K562 (cell line): ENCODE measurements at regions not wholly inside any gene's neighbourhood (a gene's known extent, or its start where the extent isn't known, plus 50 kb on each side); places are given as distances from the start of the nearest gene placed in this dataset.
A peak's percentile ranks its signal among the peaks of the same experiment; 100 is the strongest.

Experiments used
- ATAC-seq: fragments of 200-7000 bp; cut with Tn5 transposase; 3 replicates; pipeline ENCODE4 v1.9.1; 2020; ENCODE audit warnings: moderate library complexity
- BruUV-seq: library from RNA; stranded (reverse); fragments of 400-500 nt; replicated peaks from 2 replicates; lab custom pipeline; 2021; lab: Mats Ljungman, UMichigan
- CTCF ChIA-PET: fragments of 300-600 bp; formaldehyde crosslinking; extraction: SDS; loops from one replicate; lab custom pipeline; 2021; ENCODE audit warnings: low intra/inter-chr PET ratio; lab: Yijun Ruan, JAX
- POLR2A ChIA-PET: fragments of 300-600, 350-650 bp; sonication (Branson Sonifier 250); formaldehyde crosslinking; extraction: SDS; loops from one replicate; lab custom pipeline; 2021; ENCODE audit warnings: antibody characterized with exemption, inconsistent platforms; lab: Yijun Ruan, JAX
- DNase-seq, 4 experiments: peaks; one replicate each; pipeline versions ENCODE4 v3.0.0 to v3.0.0-alpha.2; 2011 to 2018; ENCODE audit warnings: low spot score in 3 of 4, mixed read lengths in 3 of 4; ENCODE audit errors: extremely low read depth in 1 of 4
- FAIRE-seq: peaks from 2 replicates; lab custom pipeline; 2011; peaks lifted over from hg19 to GRCh38; lab: Jason Lieb, UNC
- H2AFZ ChIP-seq: 2 replicates; pipeline ENCODE4 v1.6.0; 2011; ENCODE audit warnings: low read depth, low read length, control low read depth, inconsistent platforms
- H3K27ac ChIP-seq: fragments of 200-600 bp; 3 replicates; pipeline ENCODE4 v1.8.0; 2011; ENCODE audit warnings: low read depth, mild to moderate bottlenecking, control low read depth, inconsistent platforms, low read length, moderate library complexity, mixed read lengths; ENCODE audit errors: extremely low read depth
- H3K27me3 ChIP-seq, 2 experiments: fragments of 300-600 bp in 1 of 2; 2 replicates in 1 of 2; 3 replicates in 1 of 2; pipeline versions ENCODE4 v1.6.0 to v1.8.0; 2011; ENCODE audit warnings: inconsistent platforms in 2 of 2, low read length in 2 of 2, mild to moderate bottlenecking in 1 of 2, mixed read lengths in 1 of 2, moderate library complexity in 1 of 2; ENCODE audit not compliant: control insufficient read depth in 2 of 2, insufficient read depth in 2 of 2
- H3K36me3 ChIP-seq: fragments of 300-600 bp; 3 replicates; pipeline ENCODE4 v1.8.0; 2011; ENCODE audit warnings: mild to moderate bottlenecking, low read length, inconsistent platforms; ENCODE audit not compliant: control insufficient read depth, insufficient read depth
- H3K4me1 ChIP-seq, 2 experiments: fragments of 200-600 bp in 1 of 2; replicated peaks in 1 of 2; 2 replicates in 1 of 2; 3 replicates in 1 of 2; pipeline versions ENCODE4 v1.5.1 to v1.8.0; 2011; ENCODE audit warnings: inconsistent platforms in 2 of 2, low read length in 2 of 2, mild to moderate bottlenecking in 1 of 2, mixed read lengths in 1 of 2, moderate library complexity in 1 of 2; ENCODE audit not compliant: control insufficient read depth in 2 of 2, insufficient read depth in 2 of 2
- H3K4me2 ChIP-seq: 2 replicates; pipeline ENCODE4 v1.6.1; 2011; ENCODE audit warnings: low read length, control low read depth, inconsistent platforms, mixed read lengths; ENCODE audit not compliant: insufficient read depth
- H3K4me3 ChIP-seq: fragments of 200-600 bp; sonication (generic), shearing (Covaris generic); 2 replicates; pipeline ENCODE4 v1.5.1; 2016; ENCODE audit warnings: control low read depth, inconsistent platforms
- H3K79me2 ChIP-seq: fragments of 200-600 bp; 3 replicates; pipeline ENCODE4 v1.8.0; 2011; ENCODE audit warnings: low read length, inconsistent platforms; ENCODE audit not compliant: control insufficient read depth, insufficient read depth
- H3K9ac ChIP-seq, 2 experiments: 2 replicates each; pipeline versions ENCODE4 v1.6.0 to v1.6.1; 2011; ENCODE audit warnings: low read depth in 2 of 2, low read length in 2 of 2, control low read depth in 1 of 2, inconsistent platforms in 1 of 2, mild to moderate bottlenecking in 1 of 2, mixed read lengths in 1 of 2; ENCODE audit not compliant: insufficient read depth in 1 of 2
- H3K9me1 ChIP-seq: one replicate; pipeline ENCODE4 v1.6.0; 2011; ENCODE audit warnings: inconsistent platforms, mild to moderate bottlenecking, low read length, moderate library complexity; ENCODE audit not compliant: control insufficient read depth, insufficient read depth
- H3K9me3 ChIP-seq: replicated peaks from 2 replicates; pipeline ENCODE4 v1.5.1; 2011; ENCODE audit warnings: low read depth, low read length, inconsistent platforms; ENCODE audit not compliant: control insufficient read depth, insufficient read depth
- H4K20me1 ChIP-seq: replicated peaks from 2 replicates; pipeline ENCODE4 v1.6.1; 2011; ENCODE audit warnings: low read length, inconsistent platforms, mixed read lengths; ENCODE audit not compliant: control insufficient read depth, insufficient read depth
- ARHGAP35 ChIP-seq: fragments of 450-650 bp; IDR thresholded peaks from 2 replicates; pipeline ENCODE4 v1.6.1; 2018; ENCODE audit not compliant: partially characterized antibody
- FOXA1 ChIP-seq: fragments of 450-650 bp; IDR thresholded peaks from 2 replicates; pipeline ENCODE4 v1.6.1; 2016; ENCODE audit warnings: mild to moderate bottlenecking, borderline replicate concordance
- FOXK2 ChIP-seq, 2 experiments: fragments of 450-650 bp; IDR thresholded peaks in 1 of 2; conservative IDR thresholded peaks in 1 of 2; 2 replicates each; pipeline ENCODE4 v1.6.1; 2016; ENCODE audit warnings: low read depth in 2 of 2, mild to moderate bottlenecking in 1 of 2
- LARP7 ChIP-seq: fragments of 450-650 bp; IDR thresholded peaks from 2 replicates; pipeline ENCODE4 v1.6.1; 2016
- MTF1 ChIP-seq: fragments of 250-450 bp; sonication (Bioruptor Pico); IDR thresholded peaks from 2 replicates; pipeline ENCODE4 v1.9.0; 2021; ENCODE audit warnings: moderate library complexity, mild to moderate bottlenecking, inconsistent platforms, borderline replicate concordance
- RAD21 ChIP-seq, 2 experiments: fragments of 250-450 bp in 1 of 2; fragments of 450-650 bp in 1 of 2; sonication (Bioruptor Pico) in 1 of 2; formaldehyde crosslinking in 1 of 2; IDR thresholded peaks in 1 of 2; conservative IDR thresholded peaks in 1 of 2; 2 replicates each; pipeline versions ENCODE4 v1.4.0 to v1.8.0; 2020 to 2022; ENCODE audit warnings: mild to moderate bottlenecking in 2 of 2, moderate library complexity in 1 of 2
- TCF7 ChIP-seq: sonication (generic); IDR thresholded peaks from 2 replicates; pipeline ENCODE4 v1.6.1; 2016; ENCODE audit warnings: antibody characterized with exemption, borderline replicate concordance
- ZNF407 ChIP-seq: fragments of 450-650 bp; IDR thresholded peaks from 2 replicates; pipeline ENCODE4 v1.6.1; 2016; ENCODE audit warnings: low read depth
- ZNF512 ChIP-seq: IDR thresholded peaks from 2 replicates; pipeline ENCODE4 v1.6.1; 2016; ENCODE audit warnings: missing genetic modification characterization, missing compliant biosample characterization
- WGBS: fragments of 100-300 bp; shearing (Covaris generic); methylation state at CpG from one replicate; pipeline ENCODE4 v1.1.6; 2016; ENCODE audit warnings: low coverage, mixed read lengths; ENCODE audit not compliant: insufficient coverage; ENCODE audit errors: missing lambda C conversion rate; 5-methylcytosine and 5-hydroxymethylcytosine counted together
- in situ Hi-C: fragments of 300-500 bp; cut with MboI; formaldehyde crosslinking; loops from 4 replicates; pipeline ENCODE4 v1.15.0; 2018; ENCODE audit warnings: inconsistent platforms, mixed read lengths
- intact Hi-C: fragments of 100-400 bp; cut with micrococcal nuclease; formaldehyde crosslinking; loops from 2 replicates; pipeline ENCODE4 v1.14.2; 2022

GRCh38 chr17:68785565-68786486 lies 169.4 kb downstream of the ABCA8 start:
- BruUV-seq, result no TSS peak
- Histone ChIP-seq H3K4me2 (0 out of 2 replicates have a peak overlapping the region, but pooled peaks have one; percentile 3), H3K36me3 (no peaks in the 10 kb centered on the region), H3K9me3 (no peaks in the 10 kb centered on the region), H3K9me1 (no peaks in the 10 kb centered on the region), H3K4me3 (no peak overlapping the region), H4K20me1 (no peaks in the 10 kb centered on the region), H3K79me2 (no peaks in the 10 kb centered on the region), H3K27ac (no peak overlapping the region), H3K4me1 (no peaks in the 10 kb centered on the region), H2AFZ (no peak overlapping the region), H3K9ac (no peak overlapping the region), H3K27me3 (no peaks in the 10 kb centered on the region)
- DNase-seq, result no peak
- intact Hi-C loops, result no loop called here
- in situ Hi-C loops, result no loop called here
- POLR2A ChIA-PET, result no interaction called here
- CTCF ChIA-PET, result interaction anchor here (1.0 kb wide), 1 partner anchor 609 kb away, joined by 3 read pairs; no protein-coding TSS in a partner anchor
- ATAC-seq, result no peak
- no peak for FAIRE-seq
- WGBS, result 7% methylated on average over 7 of the region's 7 CpGs
- no peak for TF ChIP-seq ARHGAP35
- TF ChIP-seq ZNF512 (tag), result peak; percentile 77
- TF ChIP-seq RAD21 (CRISPR knock-in tag; conservative IDR thresholded peaks at IDR 0.05 in 1 of 2, IDR thresholded peaks at IDR 0.05 in 1 of 2), result peak in 1 of 2 experiments; percentile 32; a peak in 1 of 4 replicates
- no peak for TF ChIP-seq LARP7
- TF ChIP-seq FOXA1, result no peak
- no peak for TF ChIP-seq ZNF407
- TF ChIP-seq FOXK2 (conservative IDR thresholded peaks at IDR 0.05 in 1 of 2, IDR thresholded peaks at IDR 0.05 in 1 of 2; ENCODE audit: low read depth in 2 of 2), result 0 out of 4 replicates have a peak, but pooled peaks of 1 of the 2 experiments have one; percentile 28
- TF ChIP-seq TCF7, result no peak
- no peak for TF ChIP-seq MTF1
